ENCODE measurements at regions not wholly inside any gene's neighbourhood (a gene's known extent, or its start where the extent isn't known, plus 50 kb on each side); places are given as distances from the start of the nearest gene placed in this dataset.

DNA sequence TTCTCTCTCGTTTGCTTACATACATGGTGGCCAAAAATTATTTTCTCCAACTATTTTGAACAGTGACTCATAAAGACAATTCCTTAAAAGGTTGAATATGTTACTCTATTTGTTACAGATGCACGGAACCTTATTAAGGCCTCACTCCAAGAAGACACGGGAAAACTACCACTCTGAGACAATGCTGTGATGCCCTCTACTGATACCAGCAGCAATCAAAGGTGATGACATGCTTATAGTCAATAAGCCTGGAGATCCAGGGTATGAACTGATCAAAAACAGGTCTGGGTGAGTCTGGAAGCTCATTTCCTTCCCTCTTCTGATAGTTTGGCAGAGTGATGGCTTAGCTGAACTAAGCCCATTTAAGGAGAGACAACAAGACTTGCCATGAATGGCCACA lies 563.0 kb downstream of the LRRIQ3 start:
- no peak for DNase-seq

DNA sequence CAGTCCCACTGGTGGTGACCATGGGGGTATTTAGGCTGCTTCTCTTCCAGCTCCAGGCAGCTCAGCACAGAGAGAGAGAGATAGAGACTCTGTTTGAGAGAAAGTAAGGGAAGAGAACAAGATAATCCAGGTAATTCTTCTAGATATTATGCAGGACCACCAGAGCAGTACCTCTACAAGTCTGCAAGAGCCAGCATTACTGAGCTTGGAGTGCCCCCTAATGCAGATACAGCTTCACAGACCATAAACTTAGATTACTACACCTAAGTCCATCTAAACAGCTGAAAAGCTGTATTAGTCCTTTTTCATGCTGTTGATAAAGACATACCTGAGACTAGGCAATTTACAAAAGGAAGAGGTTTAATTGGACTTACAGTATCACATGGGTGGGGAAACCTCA lies 570.3 kb downstream of the LRRIQ3 start:
- no peak for DNase-seq

DNA sequence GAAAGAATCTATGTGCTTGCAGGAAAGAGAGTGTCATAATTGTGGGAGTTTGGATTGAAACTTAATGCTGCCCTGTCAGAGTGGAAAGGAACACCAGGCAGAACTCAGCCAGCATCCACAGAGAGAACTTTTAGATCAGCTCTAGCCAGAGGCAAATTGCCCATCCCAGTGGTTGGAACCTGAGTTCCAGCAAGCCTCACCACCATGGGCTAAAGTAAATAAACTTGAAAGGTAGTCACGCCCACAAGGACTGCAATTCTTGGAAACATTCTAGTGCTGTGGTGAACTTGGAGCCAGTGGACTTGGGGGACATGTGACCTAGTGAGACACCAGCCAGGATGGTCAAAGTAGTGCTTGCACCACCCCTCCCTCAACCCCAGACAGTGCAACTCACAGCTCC lies 571.6 kb downstream of the LRRIQ3 start:
- DNase-seq, result no peak

DNA sequence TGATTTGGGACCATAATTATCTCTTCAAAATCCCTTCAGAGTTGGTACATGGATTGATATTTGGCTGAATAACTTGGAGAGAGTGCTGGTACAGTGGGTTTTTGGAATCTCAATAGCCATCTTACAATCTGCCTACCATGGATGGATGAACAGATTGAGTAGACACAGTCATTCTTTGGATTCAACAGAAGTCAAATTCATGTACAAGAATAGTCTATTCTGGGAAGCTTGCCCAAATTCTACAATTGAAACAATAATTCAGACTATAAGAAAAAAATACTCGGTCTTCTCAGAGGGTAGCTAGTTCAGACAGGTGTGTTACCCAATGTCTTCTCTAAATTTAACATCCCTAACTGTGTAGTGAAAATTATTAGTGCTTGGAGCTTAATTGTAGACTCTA lies 574.0 kb downstream of the LRRIQ3 start:
- DNase-seq, result no peak

DNA sequence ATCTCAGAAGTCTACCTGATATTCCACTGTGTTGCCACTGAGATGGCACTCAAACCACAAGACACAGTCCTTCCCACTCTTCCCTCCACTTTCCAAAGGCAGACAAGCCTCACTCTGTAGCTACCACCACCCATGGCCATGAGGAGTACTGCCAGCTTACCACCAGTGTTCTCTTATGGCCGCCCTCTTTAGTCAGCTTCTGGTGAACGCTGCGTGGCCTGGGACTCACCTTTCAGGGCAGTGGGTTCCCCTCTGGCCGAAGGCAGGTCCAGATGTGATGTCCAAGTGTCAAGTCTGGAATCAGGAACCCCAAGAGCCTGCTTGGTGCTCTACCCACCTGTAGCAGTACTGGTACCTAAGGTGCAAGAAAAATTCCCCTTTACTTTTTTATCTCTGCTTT lies 580.8 kb downstream of the LRRIQ3 start:
- no peak for DNase-seq

DNA sequence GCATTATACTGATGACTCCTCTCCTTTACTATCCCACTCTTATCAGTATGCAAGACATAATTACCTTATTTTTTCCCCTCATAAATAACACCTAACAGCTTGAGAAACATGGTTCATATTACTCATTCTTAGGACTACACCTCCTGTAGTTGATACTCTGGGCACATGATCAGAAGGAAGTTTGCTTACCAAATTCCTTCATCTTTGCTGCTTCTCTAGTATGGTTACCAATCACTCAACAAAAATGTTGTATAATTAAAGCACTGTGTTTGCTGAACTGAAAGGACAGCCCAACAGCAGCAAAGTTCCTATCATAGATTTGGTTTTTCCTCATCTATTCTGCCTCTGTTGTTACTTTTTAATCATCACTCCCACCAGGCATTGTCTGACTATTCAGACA lies 586.3 kb downstream of the LRRIQ3 start:
- DNase-seq, result no peak

DNA sequence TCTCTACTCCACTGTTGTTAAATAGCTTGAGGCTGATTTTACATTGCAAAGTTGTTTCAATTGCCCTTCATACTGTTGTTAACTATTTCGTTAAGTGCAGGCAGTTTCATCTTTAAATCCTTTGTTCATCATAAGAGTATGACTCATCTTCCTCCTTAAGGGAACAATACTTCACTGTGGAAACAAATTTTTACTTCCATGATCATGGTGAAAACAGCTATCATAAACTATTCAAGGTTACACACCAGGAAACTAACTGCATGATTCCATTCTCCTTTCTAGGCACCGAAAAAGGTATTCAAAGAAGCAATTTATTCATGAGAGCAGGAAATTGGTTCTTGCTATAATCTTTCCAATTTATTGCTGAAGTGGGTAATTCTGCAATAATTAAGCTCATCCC lies 593.2 kb downstream of the LRRIQ3 start:
- no peak for DNase-seq

DNA sequence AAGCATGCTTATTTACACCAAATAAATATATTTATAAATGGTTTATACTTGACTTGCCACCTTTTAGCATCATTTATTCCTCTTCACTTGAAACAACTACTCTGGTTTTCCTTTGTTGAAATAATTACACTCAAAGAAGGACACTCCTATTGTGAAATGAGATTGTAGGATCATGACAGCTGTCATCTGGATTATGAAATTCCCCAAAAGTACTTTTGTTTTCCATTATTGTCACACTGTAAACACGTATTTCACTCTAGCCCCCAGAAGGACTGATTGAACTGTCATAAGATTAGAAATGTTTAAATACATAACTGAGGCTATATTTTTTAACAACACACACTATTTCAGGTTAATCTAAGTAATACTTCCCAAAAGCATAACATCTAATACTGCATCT lies 593.8 kb downstream of the LRRIQ3 start:
- DNase-seq, result no peak

DNA sequence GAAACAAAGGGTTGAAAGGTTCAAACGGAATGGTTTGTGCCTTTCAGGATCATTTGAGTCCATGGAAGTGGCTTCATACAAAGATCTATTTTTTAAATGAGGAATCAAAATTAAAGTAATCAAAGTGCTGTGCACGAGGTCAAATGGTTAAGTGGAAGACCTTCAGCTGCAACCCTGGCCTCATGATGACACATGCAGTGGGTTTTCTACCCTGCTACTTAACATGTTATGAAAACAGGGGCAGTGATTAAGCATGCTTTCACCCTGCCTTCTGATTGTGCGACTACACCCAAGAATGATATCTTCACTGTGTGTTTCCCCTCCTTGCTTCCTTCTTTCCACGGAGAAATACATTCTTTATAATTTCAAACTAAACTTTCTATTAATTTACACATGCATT lies 604.2 kb downstream of the LRRIQ3 start:
- no peak for DNase-seq

DNA sequence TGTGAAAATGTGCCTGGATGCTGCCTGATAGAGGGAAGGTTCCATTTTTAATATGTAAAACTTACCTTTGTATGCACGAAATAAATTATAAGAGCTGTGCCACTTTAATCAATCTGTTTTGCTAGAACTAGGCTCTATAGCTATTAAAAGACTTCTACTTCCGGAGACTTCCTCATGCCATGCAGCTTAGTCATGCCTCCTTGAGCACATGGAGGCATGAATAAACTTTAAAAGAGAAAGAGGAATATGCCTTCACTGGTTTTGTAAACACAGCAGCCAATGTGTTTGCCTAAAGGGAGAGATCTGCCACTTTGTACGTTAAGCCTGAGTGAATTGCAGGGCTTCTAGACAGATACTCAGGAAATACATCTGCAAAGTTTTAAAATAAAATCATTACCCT lies 604.6 kb downstream of the LRRIQ3 start:
- no peak for DNase-seq

DNA sequence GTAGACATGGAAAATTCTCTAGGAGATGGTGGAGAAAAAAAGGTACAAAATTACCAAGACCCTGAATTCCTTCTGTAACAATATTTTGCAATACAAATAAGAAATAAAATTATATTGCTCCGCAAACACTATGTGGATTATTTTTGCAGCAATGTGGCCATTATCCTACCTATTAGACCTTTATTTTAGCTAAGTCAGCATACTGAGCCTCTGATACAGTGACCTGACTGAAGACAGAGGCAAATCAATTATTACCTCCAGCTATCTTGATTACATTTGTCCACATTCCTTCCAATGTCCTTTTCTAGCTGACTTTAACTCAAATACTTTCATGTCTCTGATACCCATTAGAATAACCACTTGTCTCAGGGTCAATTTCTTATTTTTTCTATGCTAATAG lies 610.9 kb downstream of the LRRIQ3 start:
- DNase-seq, result no peak

DNA sequence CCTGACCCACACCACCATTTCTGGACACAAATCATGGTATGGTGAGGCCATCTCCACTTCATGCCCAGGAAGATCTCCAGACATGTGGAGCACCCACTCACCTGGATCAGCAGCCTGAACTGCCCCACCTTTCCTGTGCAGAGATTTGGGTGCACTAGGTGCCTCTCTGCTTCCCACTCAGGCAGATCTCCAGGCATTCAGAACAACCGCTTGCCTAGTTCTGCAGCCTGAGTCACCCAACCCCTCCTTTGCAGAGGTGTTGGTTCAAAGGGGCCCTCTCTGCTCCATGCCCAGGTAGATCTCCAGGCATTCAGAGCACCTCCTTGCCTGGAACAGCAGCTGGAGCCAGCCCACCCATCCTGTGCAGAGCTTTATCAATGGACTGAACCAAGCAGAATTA lies 620.8 kb downstream of the LRRIQ3 start:
- DNase-seq, result no peak

DNA sequence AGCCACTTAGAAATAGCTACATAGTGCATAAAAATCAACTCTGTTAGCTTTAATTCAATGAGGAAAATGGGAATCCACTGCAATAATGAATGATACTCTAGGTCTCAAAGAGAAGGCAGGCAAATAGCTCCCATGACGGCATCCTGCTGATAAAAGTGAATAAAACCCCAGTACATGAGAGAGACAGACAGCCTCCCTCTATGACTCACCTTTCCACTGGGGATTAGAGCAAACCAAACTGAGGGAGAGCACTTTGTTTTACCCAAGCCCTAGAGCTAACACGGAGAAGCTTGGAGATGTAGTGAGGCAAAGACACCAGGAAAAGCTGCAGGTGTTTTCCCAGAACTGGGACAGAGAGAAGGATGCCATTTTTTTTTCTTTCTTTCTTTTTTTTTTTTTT lies 621.9 kb downstream of the LRRIQ3 start:
- DNase-seq, result no peak

DNA sequence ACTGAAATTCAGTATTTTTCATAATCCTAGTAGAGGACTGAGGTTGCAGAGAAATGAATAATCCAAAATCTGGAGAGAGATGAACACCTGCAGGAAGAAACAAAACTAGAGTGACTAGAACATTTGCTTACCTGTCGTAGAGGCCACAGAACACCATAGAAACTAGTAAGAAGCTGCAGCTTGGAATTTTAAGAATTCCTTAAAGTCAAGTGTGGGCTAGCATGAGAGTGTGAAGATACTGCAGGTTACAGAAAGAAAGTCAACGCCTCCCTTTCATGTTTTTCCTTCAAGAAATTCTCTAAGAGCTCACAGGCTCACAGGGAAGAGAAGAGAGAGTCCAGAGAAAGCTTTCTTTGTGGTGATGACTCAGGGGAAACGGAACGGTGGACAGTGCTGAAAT lies 633.7 kb downstream of the LRRIQ3 start:
- no peak for DNase-seq

DNA sequence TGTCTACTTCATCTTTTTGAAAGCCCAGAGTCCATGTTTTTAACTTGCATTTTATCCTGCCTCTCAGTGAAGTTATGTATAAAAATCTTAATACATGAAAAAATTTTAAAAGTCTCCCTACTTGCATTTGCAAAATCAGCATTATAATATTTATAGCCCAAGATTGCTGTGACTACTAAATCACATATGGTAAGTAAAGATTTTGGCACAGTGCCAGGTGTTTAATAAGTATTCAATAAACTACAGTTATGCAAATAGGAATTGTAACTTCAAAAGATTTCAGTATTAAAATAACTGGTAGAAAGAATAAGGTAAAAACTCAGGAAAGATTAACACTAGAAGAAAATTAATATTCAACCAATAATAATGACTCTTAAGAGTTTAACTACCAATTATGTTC lies 641.7 kb downstream of the LRRIQ3 start:
- no peak for DNase-seq

DNA sequence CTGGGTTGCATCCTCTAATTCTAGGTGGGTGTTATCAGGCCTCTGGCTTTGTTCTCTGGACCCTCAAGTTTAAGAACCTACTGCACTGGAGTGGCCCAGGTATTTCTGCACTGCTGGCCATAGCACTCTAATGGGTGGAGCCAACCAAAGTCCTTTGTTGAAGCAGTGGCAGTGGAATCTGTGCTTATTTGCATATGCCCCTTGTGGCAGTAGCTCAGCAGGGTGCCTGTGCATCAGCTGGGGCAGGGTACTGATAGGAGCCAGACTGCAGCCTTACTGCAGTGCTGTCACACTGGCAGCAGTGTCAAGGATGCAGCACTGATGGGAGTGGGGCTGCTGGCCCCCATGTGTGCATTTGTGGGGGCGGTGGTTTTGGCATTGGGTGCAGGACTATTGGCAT lies 660.6 kb downstream of the LRRIQ3 start:
- no peak for DNase-seq

DNA sequence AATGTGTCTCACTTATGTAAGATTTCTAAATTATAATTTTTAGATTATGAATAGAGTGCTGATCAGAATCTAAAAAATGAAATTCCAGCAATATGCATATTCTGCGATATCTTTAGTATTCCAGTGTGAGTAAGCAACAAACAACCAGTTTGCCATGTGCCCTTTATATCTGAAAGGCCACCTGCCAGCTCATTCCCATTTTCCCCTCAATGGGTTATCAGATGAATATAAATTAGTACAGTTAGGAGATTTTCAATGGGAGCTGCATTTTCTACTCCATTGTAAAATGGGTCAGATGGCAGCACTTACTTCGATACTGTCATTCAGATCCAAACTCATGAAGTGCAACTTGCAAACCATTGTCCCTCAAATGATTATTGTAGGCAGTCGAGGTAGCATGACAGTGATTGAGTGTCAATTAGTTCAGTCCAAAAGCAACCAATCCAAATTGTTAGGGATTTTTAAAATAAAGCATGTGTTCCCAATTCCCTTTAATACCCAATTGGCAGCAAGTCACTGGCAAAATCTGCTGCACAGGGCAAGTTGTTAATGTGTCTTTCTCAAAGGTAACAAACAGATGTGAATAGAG lies 680.3 kb downstream of the LRRIQ3 start:
- DNase-seq, result no peak

DNA sequence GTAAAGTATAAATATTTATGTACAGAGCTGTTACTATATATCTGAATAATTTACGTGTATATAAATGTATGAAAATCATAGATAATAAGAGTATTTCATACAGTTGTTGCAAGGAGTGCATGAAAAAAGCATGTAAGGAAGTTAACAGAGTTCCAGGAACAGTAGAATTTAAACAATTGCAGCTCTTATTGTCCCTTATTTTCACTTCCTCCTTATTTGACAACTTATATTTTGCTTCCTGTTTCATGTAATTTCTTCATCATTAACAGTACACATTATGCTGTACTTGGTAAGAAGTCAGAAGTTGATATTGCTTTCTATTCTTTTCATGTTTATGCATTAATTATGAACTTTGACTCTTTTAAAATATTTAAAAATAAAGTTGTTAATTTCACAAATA lies 681.5 kb downstream of the LRRIQ3 start:
- no peak for DNase-seq

DNA sequence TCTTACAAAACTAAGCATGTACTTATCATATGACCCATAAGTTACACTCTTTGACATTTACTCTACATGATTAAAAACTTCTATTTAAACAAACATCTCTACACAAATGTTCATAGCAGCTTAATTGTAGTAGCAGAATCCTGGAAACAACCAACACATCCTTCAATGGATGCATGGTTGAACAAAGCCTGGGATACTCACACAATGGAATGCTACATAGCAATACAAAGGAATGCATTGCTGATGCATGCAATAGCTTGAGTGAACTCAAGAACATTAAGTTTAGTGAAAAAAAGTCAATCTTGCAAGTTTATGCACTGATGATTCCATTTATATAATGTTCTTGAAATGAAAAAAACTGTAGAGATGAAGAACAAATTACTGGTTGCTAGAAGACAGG lies 686.9 kb downstream of the LRRIQ3 start:
- no peak for DNase-seq

DNA sequence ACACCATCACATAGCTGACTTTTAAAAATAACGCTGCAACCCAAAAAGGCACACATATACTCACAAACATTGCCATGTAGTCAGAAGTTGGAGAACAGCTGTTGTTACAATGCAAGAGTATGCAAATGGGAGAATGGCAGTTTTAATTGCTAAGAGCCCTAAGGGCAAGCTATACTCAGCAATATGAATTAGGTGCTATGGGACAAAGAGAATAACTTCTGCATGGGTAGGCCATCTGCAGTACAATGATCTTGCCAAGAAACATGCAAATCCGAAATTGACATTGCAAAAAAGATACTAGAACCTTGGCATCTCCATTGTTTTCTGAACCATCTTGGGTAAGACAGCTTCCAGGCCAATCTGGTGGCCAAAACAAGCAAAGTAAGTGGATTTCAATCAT lies 697.8 kb downstream of the LRRIQ3 start:
- no peak for DNase-seq

DNA sequence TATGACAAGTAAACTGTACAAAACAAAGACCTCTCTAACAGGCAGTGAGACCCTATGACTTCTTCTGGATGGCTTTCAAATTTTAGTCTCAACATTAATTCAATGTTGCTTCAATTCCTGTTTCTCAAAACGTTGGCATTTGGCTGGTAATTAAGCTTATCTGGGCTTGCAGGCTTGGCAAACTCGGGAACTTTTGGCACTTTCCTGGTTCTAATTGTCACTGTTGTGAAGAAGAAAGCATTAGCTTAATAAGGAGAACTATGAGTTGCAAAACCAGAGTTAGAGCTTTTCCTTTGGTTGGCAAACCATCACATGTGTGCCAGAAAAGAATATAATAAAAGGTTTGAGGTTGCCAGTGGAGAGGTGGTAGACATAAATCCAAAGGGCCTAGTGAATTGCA lies 698.3 kb downstream of the LRRIQ3 start:
- DNase-seq, result no peak

DNA sequence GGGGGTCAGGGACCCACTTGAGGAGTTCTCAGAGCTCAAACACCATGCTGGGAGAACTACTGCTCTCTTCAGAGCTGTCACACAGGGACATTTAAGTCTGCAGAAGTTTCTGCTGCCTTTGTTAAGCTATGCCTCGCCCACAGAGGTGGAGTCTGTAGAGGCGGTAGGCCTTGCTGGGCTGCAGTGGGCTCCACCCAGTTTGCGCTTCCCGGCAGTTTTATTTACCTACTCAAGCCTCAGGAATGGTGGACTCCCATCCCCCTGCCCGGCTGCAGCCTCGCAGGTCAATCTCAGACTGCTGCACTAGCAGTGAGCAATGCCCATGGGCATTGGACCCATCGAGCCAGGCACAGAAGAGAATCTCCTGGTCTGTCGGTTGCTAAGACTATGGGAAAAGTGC lies 706.4 kb downstream of the LRRIQ3 start:
- DNase-seq, result no peak

DNA sequence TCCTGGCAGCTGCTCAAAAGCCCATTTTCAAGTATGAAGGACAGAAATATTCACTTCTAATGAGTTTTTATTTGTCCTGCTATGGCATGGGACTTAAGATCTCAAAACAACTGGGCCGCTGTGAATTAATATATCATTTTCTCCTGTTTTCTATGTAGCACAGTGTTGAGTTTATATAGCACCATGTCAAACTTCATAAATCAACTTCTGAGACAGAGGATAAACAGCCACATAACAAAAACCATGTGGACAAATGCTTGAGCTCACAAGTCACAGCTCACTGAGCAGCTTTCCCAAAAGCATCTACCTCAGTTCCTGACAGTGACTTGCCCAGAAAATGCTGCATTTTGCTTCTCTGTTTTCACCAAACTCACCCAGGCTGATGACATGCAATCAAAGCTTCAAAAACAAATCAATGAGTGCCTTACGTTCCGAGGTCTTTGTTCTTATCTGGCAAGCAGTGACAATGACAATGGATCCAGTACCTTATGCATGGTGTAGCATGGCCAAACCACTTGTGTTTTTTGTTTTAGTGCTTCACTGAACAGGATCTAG lies 722.6 kb downstream of the LRRIQ3 start:
- DNase-seq, result no peak

DNA sequence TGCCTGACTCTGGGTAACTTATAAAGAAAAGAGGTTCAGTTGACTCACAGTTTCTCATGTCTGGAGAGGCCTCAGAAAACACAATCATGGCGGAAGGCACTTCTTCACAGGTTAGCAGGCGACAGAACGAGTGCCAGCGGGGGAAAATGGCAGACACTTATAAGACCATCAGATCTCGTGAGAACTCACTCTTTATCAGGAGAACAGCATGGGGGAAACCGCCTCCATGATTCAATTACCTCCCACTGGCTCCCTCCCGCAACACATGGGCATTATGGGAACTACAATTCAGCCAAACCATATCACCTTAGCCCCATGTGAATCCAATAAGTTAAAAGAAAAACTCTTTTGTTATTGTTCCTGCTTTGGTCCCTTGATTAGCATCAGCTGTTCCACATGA lies 725.2 kb downstream of the LRRIQ3 start:
- DNase-seq, result no peak

DNA sequence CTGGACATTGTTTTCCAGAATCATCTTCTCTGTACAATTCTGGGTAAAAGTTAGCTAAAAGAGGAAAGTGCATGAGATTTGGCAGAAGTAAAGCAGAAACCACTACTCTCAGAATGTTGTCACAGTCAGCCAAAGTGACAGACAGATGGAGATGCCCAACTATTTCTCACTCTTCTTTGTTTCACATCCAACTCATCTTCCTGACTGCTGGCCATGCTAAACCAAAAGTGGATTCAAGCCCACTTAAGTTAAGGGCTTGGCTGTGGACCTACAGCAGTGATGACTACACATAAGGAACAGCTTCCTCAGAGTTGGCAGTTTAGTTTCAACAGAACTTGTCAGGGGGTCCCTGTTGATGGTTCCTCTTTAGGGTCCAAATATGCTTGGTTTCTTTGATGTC lies 730.2 kb downstream of the LRRIQ3 start:
- no peak for DNase-seq

DNA sequence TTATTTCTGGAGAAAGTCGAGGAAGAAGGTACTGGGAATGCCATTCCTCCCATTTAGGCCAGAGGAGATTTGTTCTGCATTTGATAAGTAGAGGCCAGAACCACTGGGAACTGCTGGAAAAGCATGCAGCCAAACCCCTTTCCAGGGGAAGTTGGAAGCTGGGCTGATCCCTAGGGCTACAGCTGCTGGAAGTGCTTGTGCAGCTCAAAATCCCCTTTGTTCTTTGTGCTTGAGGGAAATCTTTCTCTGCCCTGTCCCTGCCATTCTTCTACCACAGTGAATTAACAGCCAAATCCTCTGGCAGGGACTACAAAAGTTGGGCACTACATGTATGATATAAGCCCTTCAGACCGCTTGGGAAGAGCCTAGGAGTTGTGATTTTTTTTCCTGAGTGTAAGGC lies 734.1 kb downstream of the LRRIQ3 start:
- DNase-seq, result no peak

Data from CD4-positive, alpha-beta T cell treated with Interleukin-1 beta for 1 hour (primary cell).